ENCODE measurements at regions not wholly inside any gene's neighbourhood (a gene's known extent, or its start where the extent isn't known, plus 50 kb on each side); places are given as distances from the start of the nearest gene placed in this dataset.

- no peak for TF ChIP-seq CTCF (IDR thresholded peaks at IDR 0.05; ENCODE audit: low read depth, low read length, poor library complexity, severe bottlenecking)
- TF ChIP-seq EZH2phosphoT487 (IDR thresholded peaks at IDR 0.05; ENCODE audit: borderline replicate concordance, low read length) = no peak
Measured at GRCh38 chr20:40630713-40631112, 58.3 kb downstream of the MAFB start.

All from DOHH2 (cell line).